DND-41 (cell line): ENCODE measurements at regions not wholly inside any gene's neighbourhood (a gene's known extent, or its start where the extent isn't known, plus 50 kb on each side); places are given as distances from the start of the nearest gene placed in this dataset.

Experiments
- ATAC-seq: fragments of 200-7000 bp; cut with Tn5 transposase; 3 replicates; pipeline ENCODE4 v1.9.1; 2021; ENCODE audit warnings: low read depth; ENCODE audit not compliant: insufficient read depth
- DNase-seq: peaks from one replicate; pipeline ENCODE4 v3.0.0-alpha.2; 2020
- H2AFZ ChIP-seq: 2 replicates; pipeline ENCODE4 v1.6.0; 2012; ENCODE audit warnings: low read depth, low read length
- H3K27ac ChIP-seq: 2 replicates; pipeline ENCODE4 v1.5.1; 2012; ENCODE audit warnings: low read length, inconsistent platforms
- H3K27me3 ChIP-seq: fragments of 200-600 bp; sonication (generic); 2 replicates; pipeline ENCODE4 v1.6.0; 2012; ENCODE audit warnings: low read length, mild to moderate bottlenecking, inconsistent platforms; ENCODE audit not compliant: insufficient read depth, poor library complexity
- H3K36me3 ChIP-seq: 2 replicates; pipeline ENCODE4 v1.5.1; 2012; ENCODE audit warnings: low read length, inconsistent platforms; ENCODE audit not compliant: insufficient read depth
- H3K4me1 ChIP-seq: 2 replicates; pipeline ENCODE4 v1.5.1; 2012; ENCODE audit warnings: mild to moderate bottlenecking, low read length; ENCODE audit not compliant: insufficient read depth
- H3K4me2 ChIP-seq: 2 replicates; pipeline ENCODE4 v1.6.0; 2012; ENCODE audit warnings: mild to moderate bottlenecking, moderate library complexity, low read length, inconsistent platforms; ENCODE audit not compliant: insufficient read depth
- H3K4me3 ChIP-seq, 2 experiments: fragments of 200-600 bp in 1 of 2; shearing (Covaris generic) in 1 of 2; 2 replicates each; pipeline ENCODE4 v1.5.1; 2012 to 2016; ENCODE audit warnings: inconsistent platforms in 2 of 2, low read length in 2 of 2, mild to moderate bottlenecking in 2 of 2, low read depth in 1 of 2, moderate library complexity in 1 of 2
- H3K79me2 ChIP-seq: 2 replicates; pipeline ENCODE4 v1.6.0; 2012; ENCODE audit warnings: low read length, inconsistent platforms; ENCODE audit not compliant: insufficient read depth
- H3K9ac ChIP-seq: 2 replicates; pipeline ENCODE4 v1.6.0; 2012; ENCODE audit warnings: low read depth, mild to moderate bottlenecking, inconsistent platforms, low read length, moderate library complexity
- H3K9me3 ChIP-seq: 2 replicates; pipeline ENCODE4 v1.5.1; 2012; ENCODE audit warnings: low read length, moderate library complexity, mild to moderate bottlenecking, inconsistent platforms; ENCODE audit not compliant: insufficient read depth, severe bottlenecking
- H4K20me1 ChIP-seq: 2 replicates; pipeline ENCODE4 v1.6.0; 2012; ENCODE audit warnings: low read length; ENCODE audit not compliant: insufficient read depth
- CTCF ChIP-seq: IDR thresholded peaks from 2 replicates; pipeline ENCODE4 v1.5.1; 2012; ENCODE audit warnings: borderline replicate concordance, low read length, moderate library complexity, mild to moderate bottlenecking; ENCODE audit not compliant: poor library complexity, severe bottlenecking; ENCODE audit errors: extremely low read depth
- EZH2 ChIP-seq: IDR thresholded peaks from 3 replicates; pipeline ENCODE4 v1.6.1; 2012; ENCODE audit warnings: borderline replicate concordance, low read depth, mild to moderate bottlenecking, moderate library complexity, low read length, inconsistent platforms; ENCODE audit not compliant: severe bottlenecking

DNA sequence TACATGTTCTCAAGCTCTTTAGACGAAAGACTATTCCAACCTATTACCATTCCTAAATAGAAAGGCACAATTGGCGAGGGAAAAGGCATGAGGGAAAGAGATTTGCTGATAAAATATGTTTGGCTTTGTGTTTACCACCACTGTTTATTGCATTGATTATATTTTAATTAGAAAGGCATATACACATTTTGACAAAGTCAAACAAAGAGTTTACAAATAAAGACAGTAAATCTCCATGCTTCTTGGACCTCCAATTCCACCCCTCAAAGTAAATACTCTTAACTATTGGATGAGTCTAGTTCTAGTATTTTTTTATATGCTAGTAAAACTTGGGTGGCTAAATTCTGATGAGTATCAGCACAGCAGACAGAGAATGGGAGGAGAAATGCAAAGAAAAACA, 521.4 kb downstream of the FBXO15 start:
- Histone ChIP-seq H4K20me1 (no peaks in the 10 kb centered on the region), H2AFZ (no peak overlapping the region)
- DNase-seq = no peak

GRCh38 chr18:73621091-73621490, 526.5 kb downstream of the FBXO15 start:
- no peak for TF ChIP-seq EZH2
- TF ChIP-seq CTCF = no peak
- DNase-seq = no peak

More for the DNA sequence above, 521.4 kb downstream of the FBXO15 start:
- H3K4me1 ChIP-seq = no peaks in the 10 kb centered on the region
- no peak overlapping the region for H3K9ac ChIP-seq
- no peak for ATAC-seq
- no peak overlapping the region for H3K27ac ChIP-seq
- no peak for TF ChIP-seq EZH2
- TF ChIP-seq CTCF = no peak
- no peaks in the 10 kb centered on the region for H3K27me3 ChIP-seq
- no peaks in the 10 kb centered on the region for H3K36me3 ChIP-seq
- H3K9me3 ChIP-seq = no peaks in the 10 kb centered on the region
- H3K4me3 ChIP-seq = no peak overlapping the region
- no peak overlapping the region for H3K4me2 ChIP-seq
- no peaks in the 10 kb centered on the region for H3K79me2 ChIP-seq

DNA sequence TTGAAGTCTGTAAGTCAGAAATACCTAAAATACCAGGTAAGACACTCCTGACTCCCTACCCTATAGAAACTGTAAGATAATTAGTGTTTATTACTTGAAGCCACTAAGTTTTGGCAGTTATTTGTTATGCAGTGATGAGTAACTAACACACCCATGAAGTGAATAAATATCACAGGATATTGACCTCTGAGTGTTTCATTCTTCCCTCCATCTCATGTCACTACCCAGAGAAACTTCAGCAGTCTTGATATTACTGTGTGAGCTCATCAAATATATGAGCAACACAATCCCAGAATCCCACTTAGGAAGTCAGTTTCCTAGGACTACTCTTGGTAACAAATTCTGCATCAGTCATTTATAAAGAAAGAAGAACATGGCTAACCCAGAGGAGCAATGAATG, 529.7 kb downstream of the FBXO15 start:
- TF ChIP-seq EZH2 = no peak
- no peak for TF ChIP-seq CTCF
- no peak overlapping the region for H3K4me2 ChIP-seq
- H3K4me1 ChIP-seq = no peaks in the 10 kb centered on the region
- no peaks in the 10 kb centered on the region for H3K27me3 ChIP-seq
- no peak overlapping the region for H3K4me3 ChIP-seq
- H3K79me2 ChIP-seq = no peaks in the 10 kb centered on the region
- H3K9ac ChIP-seq = no peak overlapping the region
- H4K20me1 ChIP-seq = no peaks in the 10 kb centered on the region
- no peaks in the 10 kb centered on the region for H3K9me3 ChIP-seq
- H3K36me3 ChIP-seq = no peaks in the 10 kb centered on the region
- no peak overlapping the region for H3K27ac ChIP-seq
- H2AFZ ChIP-seq = no peak overlapping the region
- no peak for DNase-seq
- ATAC-seq = no peak

More at GRCh38 chr18:73621091-73621490, 526.5 kb downstream of the FBXO15 start:
- no peak overlapping the region for H2AFZ ChIP-seq
- H3K79me2 ChIP-seq = no peaks in the 10 kb centered on the region
- H3K27me3 ChIP-seq = no peaks in the 10 kb centered on the region
- no peak for ATAC-seq
- no peak overlapping the region for H3K4me3 ChIP-seq
- no peak overlapping the region for H3K9ac ChIP-seq
- H3K27ac ChIP-seq = no peak overlapping the region
- H3K4me1 ChIP-seq = no peaks in the 10 kb centered on the region
- no peaks in the 10 kb centered on the region for H3K36me3 ChIP-seq
- no peak overlapping the region for H3K4me2 ChIP-seq
- H3K9me3 ChIP-seq = no peaks in the 10 kb centered on the region
- H4K20me1 ChIP-seq = no peaks in the 10 kb centered on the region

GRCh38 chr18:73615506-73615905, 532.1 kb downstream of the FBXO15 start:
- Histone ChIP-seq H3K36me3 (no peaks in the 10 kb centered on the region), H3K9ac (no peak overlapping the region), H3K9me3 (no peaks in the 10 kb centered on the region), H3K4me2 (no peak overlapping the region), H3K4me1 (no peaks in the 10 kb centered on the region), H3K27ac (no peak overlapping the region), H3K4me3 (no peak overlapping the region), H4K20me1 (no peaks in the 10 kb centered on the region), H3K27me3 (no peaks in the 10 kb centered on the region), H3K79me2 (no peaks in the 10 kb centered on the region), H2AFZ (no peak overlapping the region)
- ATAC-seq = no peak
- TF ChIP-seq CTCF (no peak), EZH2 (no peak)
- no peak for DNase-seq
